GM23338 (cell line): ENCODE measurements at regions not wholly inside any gene's neighbourhood (a gene's known extent, or its start where the extent isn't known, plus 50 kb on each side); places are given as distances from the start of the nearest gene placed in this dataset.

Source experiments
- ATAC-seq: fragments of 200-7000 bp; cut with Tn5 transposase; 3 replicates; pipeline ENCODE4 v1.9.1; 2020
- DNase-seq: peaks from one replicate; pipeline ENCODE4 v3.0.0-alpha.2; 2015; ENCODE audit warnings: low spot score
- H2AFZ ChIP-seq: fragments of 200-600 bp; sonication (generic); 2 replicates; pipeline ENCODE4 v1.8.0; 2016; ENCODE audit warnings: antibody characterized with exemption, mild to moderate bottlenecking, moderate library complexity
- H3F3A ChIP-seq: fragments of 200-600 bp; sonication (generic); replicated peaks from 2 replicates; pipeline ENCODE4 v1.8.0; 2017; ENCODE audit warnings: antibody characterized with exemption, mixed run types, low read depth
- H3K27ac ChIP-seq: fragments of 200-600 bp; sonication (generic); 2 replicates; pipeline ENCODE4 v1.6.1; 2016; ENCODE audit warnings: low read depth
- H3K27me3 ChIP-seq: fragments of 200-600 bp; sonication (generic); 2 replicates; pipeline ENCODE4 v1.8.0; 2016; ENCODE audit warnings: mild to moderate bottlenecking, mixed run types, moderate library complexity; ENCODE audit not compliant: insufficient read depth
- H3K36me3 ChIP-seq: fragments of 200-600 bp; sonication (generic); 2 replicates; pipeline ENCODE4 v1.8.0; 2016; ENCODE audit warnings: mild to moderate bottlenecking; ENCODE audit not compliant: insufficient read depth
- H3K4me1 ChIP-seq: fragments of 200-600 bp; sonication (generic); 2 replicates; pipeline ENCODE4 v1.8.0; 2016; ENCODE audit warnings: mild to moderate bottlenecking, moderate library complexity; ENCODE audit not compliant: insufficient read depth
- H3K4me2 ChIP-seq: fragments of 200-600 bp; sonication (generic); 2 replicates; pipeline ENCODE4 v1.7.1; 2017; ENCODE audit warnings: mixed run types
- H3K4me3 ChIP-seq: fragments of 200-600 bp; sonication (generic); 2 replicates; pipeline ENCODE4 v1.6.1; 2016; ENCODE audit warnings: mixed run types
- H3K79me2 ChIP-seq: fragments of 200-600 bp; sonication (generic); replicated peaks from 2 replicates; pipeline ENCODE4 v1.8.0; 2017; ENCODE audit warnings: mild to moderate bottlenecking; ENCODE audit not compliant: insufficient read depth
- H3K9me2 ChIP-seq: fragments of 200-600 bp; sonication (generic); 2 replicates; pipeline ENCODE4 v1.8.0; 2017; ENCODE audit not compliant: insufficient read depth
- H4K20me1 ChIP-seq: fragments of 200-600 bp; sonication (generic); replicated peaks from 2 replicates; pipeline ENCODE4 v1.8.0; 2017; ENCODE audit warnings: mild to moderate bottlenecking; ENCODE audit not compliant: insufficient read depth
- H3K27ac Mint-ChIP-seq: 2 replicates; pipeline ENCODE4 v1.8.0; 2020; ENCODE audit warnings: inconsistent platforms, mild to moderate bottlenecking, moderate library complexity, mixed read lengths
- H3K27me3 Mint-ChIP-seq: 3 replicates; pipeline ENCODE4 v1.8.0; 2022; ENCODE audit warnings: low read depth, mild to moderate bottlenecking, moderate library complexity, mixed read lengths, inconsistent platforms; ENCODE audit not compliant: insufficient read depth, poor library complexity
- H3K36me3 Mint-ChIP-seq: 3 replicates; pipeline ENCODE4 v1.8.0; 2021; ENCODE audit warnings: low read depth, mild to moderate bottlenecking, inconsistent platforms, moderate library complexity, mixed read lengths
- H3K4me1 Mint-ChIP-seq: 3 replicates; pipeline ENCODE4 v1.8.0; 2020; ENCODE audit warnings: mild to moderate bottlenecking, inconsistent platforms, mixed read lengths
- H3K4me3 Mint-ChIP-seq: 3 replicates; pipeline ENCODE4 v1.8.0; 2021; ENCODE audit warnings: moderate library complexity, mild to moderate bottlenecking, inconsistent platforms, mixed read lengths
- H3K9me3 Mint-ChIP-seq: 3 replicates; pipeline ENCODE4 v1.8.0; 2020; ENCODE audit warnings: moderate library complexity, mild to moderate bottlenecking, inconsistent platforms, mixed read lengths
- CREB1 ChIP-seq: fragments of 250-450 bp; sonication (Bioruptor Pico); IDR thresholded peaks from 2 replicates; pipeline ENCODE4 v1.5.0; 2020; ENCODE audit warnings: low read depth, mild to moderate bottlenecking, moderate library complexity
- CTCF ChIP-seq, 2 experiments: fragments of 200-600 bp in 1 of 2; sonication (generic) in 1 of 2; conservative IDR thresholded peaks; 2 replicates each; pipeline versions ENCODE4 v1.5.1 to v1.6.1; 2016 to 2017; ENCODE audit warnings: antibody characterized with exemption in 2 of 2, low read depth in 2 of 2, mild to moderate bottlenecking in 2 of 2, moderate library complexity in 1 of 2
- ETS1 ChIP-seq: IDR thresholded peaks from 2 replicates; pipeline ENCODE4 v1.6.1; 2016; ENCODE audit warnings: antibody characterized with exemption
- EZH2 ChIP-seq: fragments of 200-600 bp; sonication (generic); IDR thresholded peaks from one replicate; pipeline ENCODE4 v1.8.0; 2017; ENCODE audit warnings: antibody characterized with exemption, mild to moderate bottlenecking, low read depth; ENCODE audit not compliant: unreplicated experiment
- EZH2phosphoT487 ChIP-seq: fragments of 200-600 bp; sonication (generic); IDR thresholded peaks from one replicate; pipeline ENCODE4 v1.8.1; 2018; ENCODE audit warnings: antibody characterized with exemption; ENCODE audit not compliant: unreplicated experiment
- JUNB ChIP-seq: IDR thresholded peaks from one replicate; pipeline ENCODE4 v1.6.1; 2016; ENCODE audit warnings: antibody characterized with exemption; ENCODE audit not compliant: unreplicated experiment
- NANOG ChIP-seq: IDR thresholded peaks from 2 replicates; pipeline ENCODE4 v1.6.1; 2016; ENCODE audit warnings: antibody characterized with exemption, borderline replicate concordance
- STAT1 ChIP-seq: IDR thresholded peaks from one replicate; pipeline ENCODE4 v1.6.1; 2016; ENCODE audit warnings: antibody characterized with exemption; ENCODE audit not compliant: unreplicated experiment
- ZNF114 ChIP-seq: fragments of 250-450 bp; sonication (Bioruptor Pico); IDR thresholded peaks from 2 replicates; pipeline ENCODE4 v1.5.0; 2020; ENCODE audit warnings: mild to moderate bottlenecking, moderate library complexity
- ZNF331 ChIP-seq: fragments of 250-450 bp; sonication (Bioruptor Pico); IDR thresholded peaks from 2 replicates; pipeline ENCODE4 v1.5.0; 2020; ENCODE audit warnings: low read depth, mild to moderate bottlenecking, moderate library complexity
- ZNF462 ChIP-seq: fragments of 250-450 bp; sonication (Bioruptor Pico); IDR thresholded peaks from 2 replicates; pipeline ENCODE4 v1.5.0; 2020; ENCODE audit warnings: mild to moderate bottlenecking, moderate library complexity

GRCh38 chr2:228493852-228494251 lies 312.4 kb upstream of the SPHKAP start:
- Histone ChIP-seq H4K20me1 (no peaks in the 10 kb centered on the region), H3K4me2 (no peak overlapping the region), H3K36me3 (no peaks in the 10 kb centered on the region), H3K4me1 (no peaks in the 10 kb centered on the region), H3K27me3 (no peaks in the 10 kb centered on the region), H2AFZ (no peak overlapping the region), H3F3A (no peaks in the 10 kb centered on the region), H3K9me2 (no peaks in the 10 kb centered on the region; the same call in 1 of the 2 replicates), H3K4me3 (no peak overlapping the region), H3K27ac (no peak overlapping the region), H3K79me2 (no peaks in the 10 kb centered on the region)
- no peak for TF ChIP-seq ZNF462 (CRISPR knock-in tag)
- no peak for TF ChIP-seq NANOG
- no peak for TF ChIP-seq CREB1 (CRISPR knock-in tag)
- TF ChIP-seq EZH2, result no peak
- TF ChIP-seq EZH2phosphoT487, result no peak
- TF ChIP-seq JUNB, result no peak
- TF ChIP-seq STAT1, result no peak
- no peak for TF ChIP-seq ZNF331 (CRISPR knock-in tag)
- TF ChIP-seq ZNF114, result no peak
- TF ChIP-seq ETS1, result no peak
- TF ChIP-seq CTCF (conservative IDR thresholded peaks at IDR 0.05; ENCODE audit: low read depth in 2 of 2), result no peak
- Mint-ChIP-seq H3K9me3 (no peaks in the 10 kb centered on the region; the same call in 1 of the 3 replicates), H3K27ac (no peak overlapping the region), H3K4me1 (no peaks in the 10 kb centered on the region), H3K36me3 (no peaks in the 10 kb centered on the region), H3K27me3 (no peaks in the 10 kb centered on the region), H3K4me3 (no peak overlapping the region)
- ATAC-seq (no peak), DNase-seq (no peak)
